ENCODE measurements at regions not wholly inside any gene's neighbourhood (a gene's known extent, or its start where the extent isn't known, plus 50 kb on each side); places are given as distances from the start of the nearest gene placed in this dataset.

GRCh38 chrX:5194806-5195205 lies 1033.9 kb downstream of the NLGN4X start:
- no peak for DNase-seq (ENCODE audit: extremely low read depth, insufficient read length)
- no peaks in the 10 kb centered on the region for H3K36me3 ChIP-seq (ENCODE audit: control insufficient read depth, insufficient read depth, low read length)
- TF ChIP-seq CTCF (IDR thresholded peaks at IDR 0.05; ENCODE audit: insufficient read depth, low read length, poor library complexity, severe bottlenecking): no peak
- no peaks in the 10 kb centered on the region for H3K27me3 ChIP-seq (replicated peaks; ENCODE audit: control insufficient read depth, insufficient read depth, low read length)
- no peak overlapping the region for H3K4me3 ChIP-seq (replicated peaks; ENCODE audit: low read depth, low read length)

- TF ChIP-seq CTCF (IDR thresholded peaks at IDR 0.05; ENCODE audit: insufficient read depth, low read length, poor library complexity, severe bottlenecking): no peak
- no peaks in the 10 kb centered on the region for H3K27me3 ChIP-seq (replicated peaks; ENCODE audit: control insufficient read depth, insufficient read depth, low read length)
- no peaks in the 10 kb centered on the region for H3K36me3 ChIP-seq (ENCODE audit: control insufficient read depth, insufficient read depth, low read length)
- no peak overlapping the region for H3K4me3 ChIP-seq (replicated peaks; ENCODE audit: low read depth, low read length)
- no peak for DNase-seq (ENCODE audit: extremely low read depth, insufficient read length)
These were observed 1048.4 kb downstream of the NLGN4X start for GRCh38 chrX:5180135-5180741.

- no peak for DNase-seq (ENCODE audit: extremely low read depth, insufficient read length)
- Histone ChIP-seq H3K27me3 (replicated peaks; ENCODE audit: control insufficient read depth, insufficient read depth, low read length) (no peaks in the 10 kb centered on the region), H3K4me3 (replicated peaks; ENCODE audit: low read depth, low read length) (no peak overlapping the region), H3K36me3 (ENCODE audit: control insufficient read depth, insufficient read depth, low read length) (no peaks in the 10 kb centered on the region)
- no peak for TF ChIP-seq CTCF (IDR thresholded peaks at IDR 0.05; ENCODE audit: insufficient read depth, low read length, poor library complexity, severe bottlenecking)
These were observed 1051.9 kb downstream of the NLGN4X start for GRCh38 chrX:5176766-5177165.

- Histone ChIP-seq H3K36me3 (ENCODE audit: control insufficient read depth, insufficient read depth, low read length) (no peaks in the 10 kb centered on the region), H3K4me3 (replicated peaks; ENCODE audit: low read depth, low read length) (no peak overlapping the region), H3K27me3 (replicated peaks; ENCODE audit: control insufficient read depth, insufficient read depth, low read length) (no peaks in the 10 kb centered on the region)
- DNase-seq (ENCODE audit: extremely low read depth, insufficient read length): no peak
- TF ChIP-seq CTCF (IDR thresholded peaks at IDR 0.05; ENCODE audit: insufficient read depth, low read length, poor library complexity, severe bottlenecking): no peak
These were observed 1065.0 kb downstream of the NLGN4X start for GRCh38 chrX:5163663-5164062.

- Histone ChIP-seq H3K36me3 (ENCODE audit: control insufficient read depth, insufficient read depth, low read length) (no peaks in the 10 kb centered on the region), H3K4me3 (replicated peaks; ENCODE audit: low read depth, low read length) (no peak overlapping the region), H3K27me3 (replicated peaks; ENCODE audit: control insufficient read depth, insufficient read depth, low read length) (no peaks in the 10 kb centered on the region)
- TF ChIP-seq CTCF (IDR thresholded peaks at IDR 0.05; ENCODE audit: insufficient read depth, low read length, poor library complexity, severe bottlenecking): no peak
- DNase-seq (ENCODE audit: extremely low read depth, insufficient read length): no peak
These were observed 1073.4 kb downstream of the NLGN4X start for GRCh38 chrX:5155301-5155700.

GRCh38 chrX:5145957-5146356 lies 1082.7 kb downstream of the NLGN4X start:
- TF ChIP-seq CTCF (IDR thresholded peaks at IDR 0.05; ENCODE audit: insufficient read depth, low read length, poor library complexity, severe bottlenecking): no peak
- no peaks in the 10 kb centered on the region for H3K27me3 ChIP-seq (replicated peaks; ENCODE audit: control insufficient read depth, insufficient read depth, low read length)
- H3K36me3 ChIP-seq (ENCODE audit: control insufficient read depth, insufficient read depth, low read length): no peaks in the 10 kb centered on the region
- no peak for DNase-seq (ENCODE audit: extremely low read depth, insufficient read length)
- no peak overlapping the region for H3K4me3 ChIP-seq (replicated peaks; ENCODE audit: low read depth, low read length)

All from GM06990 (cell line).